Head of caudate nucleus (tissue), 42 donors: ENCODE measurements at regions not wholly inside any gene's neighbourhood (a gene's known extent, or its start where the extent isn't known, plus 50 kb on each side); places are given as distances from the start of the nearest gene placed in this dataset.
"Not testable (repeated sequence)": the region's sequence is repeated elsewhere in the genome, so short reads cannot be mapped to it uniquely, and the experiment has no call there.

Experiments used
- DNase-seq, 42 donors: peaks; one replicate each; pipeline versions ENCODE4 v3.0.0 to v3.0.0-alpha.2; 2020 to 2021; ENCODE audit warnings: mixed read lengths in 7 of 42
- intact Hi-C: fragments of 100-400 bp; cut with DNase I; formaldehyde crosslinking; loops from one replicate; pipeline ENCODE4 v1.15.0; 2022

DNA sequence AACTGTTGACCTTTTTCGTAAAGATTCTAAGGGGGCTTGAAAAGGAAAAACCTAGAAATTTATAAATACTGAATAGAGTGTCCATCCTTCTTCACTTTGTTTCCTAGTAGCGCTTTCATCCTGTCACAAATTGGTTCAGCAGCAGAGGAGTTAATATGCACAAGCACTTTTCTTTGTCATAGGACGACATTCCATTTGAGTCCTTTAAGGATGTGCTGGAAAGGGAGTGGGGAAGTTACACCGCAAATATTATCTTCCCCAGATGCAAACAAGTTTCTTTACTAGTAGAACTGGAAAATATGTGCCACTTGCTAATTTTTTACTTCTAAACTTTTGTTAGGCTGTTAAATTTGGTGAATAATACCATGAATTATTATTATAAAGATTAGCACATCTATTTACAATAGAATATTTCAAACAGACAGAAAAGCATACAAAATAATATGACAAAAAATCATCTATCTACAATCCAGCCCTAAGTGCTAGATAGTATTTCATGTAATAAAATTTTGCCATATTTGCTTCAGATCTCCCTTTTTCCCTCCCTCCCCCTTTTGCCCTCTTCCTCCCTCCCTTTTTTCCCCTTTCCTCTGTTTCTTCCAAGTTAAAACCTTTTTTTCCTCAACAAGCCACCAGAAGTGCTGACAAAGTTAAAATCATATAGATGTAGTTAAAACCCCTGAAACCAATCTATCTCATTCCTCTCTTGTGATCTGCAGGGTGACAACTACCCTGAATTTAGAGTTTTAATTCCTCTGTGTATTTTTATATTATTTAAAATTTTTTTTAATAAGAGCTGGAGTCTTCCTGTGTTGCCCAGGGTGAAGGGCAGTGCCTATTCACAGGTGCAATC, 50.5 kb upstream of the MAP4K3 start:
- no peak for DNase-seq
- intact Hi-C loops: no loop called here

DNA sequence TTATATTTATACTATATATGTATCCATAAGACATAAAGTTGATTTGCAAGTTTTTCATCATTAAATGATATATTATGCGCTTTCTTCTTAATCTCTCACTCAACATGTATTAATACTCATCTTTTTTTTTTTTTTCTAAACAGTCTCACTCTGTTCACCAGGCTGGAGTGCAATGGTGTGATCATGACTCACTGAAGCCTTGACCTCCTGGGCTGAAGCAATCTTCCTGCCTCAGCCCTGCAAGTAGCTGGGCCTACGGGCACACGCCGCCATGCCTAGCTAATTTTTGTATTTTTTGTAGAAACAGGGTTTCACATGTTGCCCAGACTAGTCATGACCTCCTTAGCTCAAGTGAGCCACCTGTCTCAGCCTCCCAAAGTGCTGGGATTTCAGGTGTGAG, 51.4 kb upstream of the MAP4K3 start:
- intact Hi-C loops: no loop called here
- peak in 1 of 42 donors; percentile 23 for DNase-seq

DNA sequence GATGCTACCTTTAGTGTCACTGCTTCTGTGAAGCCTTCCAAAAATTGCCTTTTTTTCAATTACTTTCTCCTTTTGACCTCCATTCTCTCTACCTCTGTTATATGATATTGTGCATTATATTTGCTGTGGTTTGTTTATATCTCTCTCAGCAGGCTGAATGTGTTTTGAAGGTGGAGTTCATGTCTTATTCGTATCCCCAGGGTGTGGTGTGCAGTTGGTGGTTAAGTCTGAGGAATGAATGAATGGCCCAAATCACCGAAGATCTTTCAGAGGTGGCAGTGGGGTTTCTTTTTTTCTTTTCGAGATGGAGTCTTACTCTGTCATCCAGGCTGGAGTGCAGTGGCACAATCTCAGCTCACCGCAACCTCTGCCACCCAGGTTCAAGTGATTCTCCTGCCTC, 53.5 kb upstream of the MAP4K3 start:
- DNase-seq: no peak
- intact Hi-C loops: no loop called here

DNA sequence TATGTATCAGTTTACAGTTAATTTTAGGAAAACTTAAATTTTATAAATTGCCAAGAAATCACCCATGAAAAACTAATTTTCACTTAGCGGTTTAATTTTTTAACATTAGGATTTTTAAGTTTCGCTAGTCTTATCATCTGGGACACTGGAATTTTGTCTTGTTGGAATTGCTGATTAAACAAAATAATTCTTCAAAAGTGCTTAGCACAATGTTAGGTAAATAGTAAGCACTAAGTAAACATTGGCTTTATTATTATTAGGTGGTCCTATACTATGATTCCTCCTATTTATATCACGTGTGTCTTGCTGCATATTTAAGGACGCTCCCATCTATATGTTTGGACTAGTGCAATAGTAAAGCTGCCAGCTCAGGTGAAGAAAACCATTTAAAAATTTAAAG, 54.6 kb upstream of the MAP4K3 start:
- DNase-seq: no peak
- intact Hi-C loops: no loop called here

DNA sequence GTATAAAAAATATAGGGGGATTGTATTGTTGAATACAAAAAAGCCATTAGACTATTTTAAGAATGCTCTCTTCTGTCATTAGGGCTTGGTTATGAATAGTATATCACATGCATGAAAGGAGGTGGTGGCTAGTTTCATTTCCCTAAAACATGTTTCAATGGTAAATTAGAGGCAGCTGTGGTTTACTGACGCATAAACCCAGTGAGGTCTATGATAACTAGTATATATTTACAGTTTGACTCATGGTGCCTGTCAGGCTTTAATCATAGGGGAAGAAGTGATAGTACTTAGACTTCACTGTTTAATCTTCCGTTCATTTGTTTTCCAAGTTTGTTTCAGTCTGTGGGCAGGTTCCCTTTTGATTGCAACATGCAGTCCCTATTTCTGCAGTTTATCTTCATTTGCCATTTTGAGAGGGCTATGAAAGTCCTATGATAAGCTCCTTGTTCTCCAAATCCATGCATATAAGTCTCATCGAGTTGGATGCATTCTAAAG, 55.1 kb upstream of the MAP4K3 start:
- DNase-seq: no peak
- intact Hi-C loops: no loop called here

DNA sequence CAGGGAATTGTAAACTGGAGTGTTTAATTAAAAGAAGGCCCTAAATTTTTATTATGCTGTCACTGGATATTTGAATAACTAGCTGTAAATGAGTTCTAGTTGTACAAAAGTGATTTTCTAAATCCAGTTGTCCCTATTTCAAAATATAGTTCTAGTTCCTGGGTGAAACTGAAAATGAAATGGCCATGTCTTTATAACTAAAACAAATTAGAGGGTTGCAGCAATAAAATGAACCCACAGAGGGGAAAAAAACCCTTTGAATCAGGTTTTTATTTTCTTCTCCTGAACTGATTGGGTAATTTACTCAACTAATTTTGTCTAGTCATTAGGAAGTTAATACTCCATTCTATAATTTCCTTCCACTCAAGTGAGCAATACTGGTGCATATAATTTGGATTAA, 55.6 kb upstream of the MAP4K3 start:
- DNase-seq: no peak
- intact Hi-C loops: no loop called here

DNA sequence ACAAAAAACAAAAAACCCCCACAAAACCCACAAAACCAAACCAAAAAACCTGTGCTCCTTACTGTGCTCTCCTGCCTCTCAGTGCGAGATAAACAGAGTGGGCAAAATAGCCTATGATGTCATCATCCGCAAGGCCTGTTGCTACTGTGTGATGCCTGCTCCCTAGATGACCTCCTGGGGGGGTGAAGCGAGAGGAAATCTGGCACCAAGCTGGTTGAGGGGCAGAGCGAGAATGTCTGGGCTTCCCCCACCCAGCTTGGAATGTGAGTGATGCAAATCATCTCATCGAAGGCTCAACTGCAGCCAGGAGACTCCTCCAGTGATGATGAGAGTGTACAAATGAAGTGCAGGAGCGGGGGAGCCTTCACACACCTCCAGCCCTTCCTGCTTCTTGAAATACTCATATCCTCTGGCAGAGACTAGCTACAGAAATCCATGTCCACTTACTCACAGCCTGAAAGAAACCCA, 57.7 kb upstream of the MAP4K3 start:
- intact Hi-C loops: no loop called here
- no peak for DNase-seq

DNA sequence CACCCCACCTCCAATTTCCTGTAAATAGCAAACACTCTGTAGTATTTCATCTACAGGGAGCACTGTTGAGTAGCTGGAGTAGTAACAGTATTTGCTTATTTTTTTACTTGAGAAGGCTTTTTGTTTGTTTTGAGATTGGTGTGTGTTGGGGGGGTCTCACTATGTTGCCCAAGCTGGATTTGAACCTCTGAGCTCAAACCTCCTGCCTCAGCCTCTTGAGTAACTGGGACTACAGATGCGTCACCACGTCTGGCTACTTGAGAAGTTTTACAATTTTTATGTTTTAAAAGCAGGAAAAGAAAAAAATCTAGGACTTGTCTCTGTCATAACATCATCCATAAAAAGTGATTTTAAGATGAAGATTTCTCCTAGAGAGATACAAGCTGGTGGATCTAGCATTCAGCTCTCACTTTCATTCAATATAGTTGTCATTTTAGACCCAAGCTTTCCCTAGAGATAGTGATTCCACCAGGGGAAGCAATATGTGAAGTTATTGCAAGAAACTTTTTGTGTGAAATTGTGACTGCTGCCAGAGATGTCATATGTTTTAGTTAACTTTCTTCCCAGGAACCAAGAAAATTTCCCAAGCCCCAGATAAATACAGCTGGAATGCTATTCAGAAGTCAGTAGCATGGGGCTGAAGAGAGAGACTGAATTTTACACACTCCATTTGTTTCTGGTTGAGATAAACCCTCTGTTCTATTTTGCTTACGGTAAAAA, 60.2 kb upstream of the MAP4K3 start:
- intact Hi-C loops: no loop called here
- DNase-seq: no peak

DNA sequence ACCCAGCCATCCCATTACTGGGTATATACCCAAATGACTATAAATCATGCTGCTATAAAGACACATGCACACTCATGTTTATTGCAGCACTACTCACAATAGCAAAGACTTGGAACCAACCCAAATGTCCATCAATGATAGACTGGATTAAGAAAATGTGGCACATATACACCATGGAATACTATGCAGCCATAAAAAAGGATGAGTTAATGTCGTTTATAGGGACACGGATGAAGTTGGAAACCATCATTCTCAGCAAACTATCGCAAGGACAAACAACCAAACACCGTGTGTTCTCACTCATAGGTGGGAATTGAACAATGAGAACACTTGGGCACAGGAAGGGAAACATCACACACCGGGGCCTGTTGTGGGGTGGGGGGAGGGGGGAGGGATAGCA, 61.1 kb upstream of the MAP4K3 start:
- intact Hi-C loops, DNase-seq: not testable (repeated sequence)

DNA sequence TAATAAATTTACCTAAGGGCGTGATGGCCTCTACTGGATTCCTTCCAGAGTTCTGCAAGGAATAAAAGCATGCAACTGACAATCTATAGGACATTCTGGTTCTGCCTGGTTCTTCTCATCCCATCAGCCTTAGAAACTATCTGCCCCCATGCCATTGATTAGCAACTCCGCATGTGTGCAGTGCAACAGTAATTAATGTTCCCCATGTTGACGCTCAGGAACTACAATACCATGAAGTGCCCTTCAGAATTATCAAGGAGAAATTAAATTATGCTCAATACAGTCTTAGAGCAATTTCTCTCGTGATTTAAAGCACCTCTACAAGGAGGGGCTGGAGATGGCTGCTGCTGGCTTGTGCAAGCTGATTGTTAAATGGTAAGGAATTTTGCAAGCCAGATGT, 61.7 kb upstream of the MAP4K3 start:
- DNase-seq: no peak
- intact Hi-C loops: no loop called here

DNA sequence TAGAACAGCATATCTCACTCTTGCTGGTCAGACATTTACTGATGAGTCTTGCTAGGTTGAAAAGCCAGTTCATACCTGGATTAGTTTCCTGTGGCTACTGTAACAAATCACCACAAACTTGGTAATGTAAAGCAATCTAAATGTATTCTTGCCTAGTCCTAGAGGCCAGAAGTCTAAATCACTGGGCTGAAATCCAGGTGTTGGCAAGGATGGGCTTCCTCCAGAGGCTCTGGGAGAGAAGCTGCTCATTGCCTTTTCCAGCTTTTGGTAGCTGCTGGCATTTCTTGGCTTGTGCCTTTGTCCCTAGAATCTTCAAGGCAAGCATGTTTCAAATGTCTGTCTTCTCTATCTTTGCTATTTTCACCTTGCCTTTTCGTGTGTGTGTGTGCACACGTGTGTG, 62.3 kb upstream of the MAP4K3 start:
- intact Hi-C loops: no loop called here
- no peak for DNase-seq

DNA sequence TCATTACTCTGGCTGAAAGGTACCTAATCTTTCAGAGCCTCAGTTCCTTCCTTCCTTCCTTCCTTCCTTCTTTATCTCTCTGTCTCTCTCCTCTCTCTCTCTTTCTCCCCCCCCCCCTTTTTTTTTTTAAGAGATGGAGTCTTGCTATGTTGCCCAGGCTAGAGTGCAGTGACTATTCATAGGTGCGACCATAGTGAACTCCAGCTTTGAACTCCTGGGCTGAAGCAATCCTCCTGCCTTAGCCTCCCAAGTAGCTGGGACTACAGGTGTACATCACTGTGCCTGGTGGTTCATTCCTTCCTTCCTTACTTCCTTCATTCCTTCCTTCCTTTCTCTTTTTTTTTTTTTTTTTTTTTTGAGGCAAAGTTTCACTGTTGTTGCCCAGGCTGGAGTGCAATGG, 64.3 kb upstream of the MAP4K3 start:
- no peak for DNase-seq
- intact Hi-C loops: no loop called here

DNA sequence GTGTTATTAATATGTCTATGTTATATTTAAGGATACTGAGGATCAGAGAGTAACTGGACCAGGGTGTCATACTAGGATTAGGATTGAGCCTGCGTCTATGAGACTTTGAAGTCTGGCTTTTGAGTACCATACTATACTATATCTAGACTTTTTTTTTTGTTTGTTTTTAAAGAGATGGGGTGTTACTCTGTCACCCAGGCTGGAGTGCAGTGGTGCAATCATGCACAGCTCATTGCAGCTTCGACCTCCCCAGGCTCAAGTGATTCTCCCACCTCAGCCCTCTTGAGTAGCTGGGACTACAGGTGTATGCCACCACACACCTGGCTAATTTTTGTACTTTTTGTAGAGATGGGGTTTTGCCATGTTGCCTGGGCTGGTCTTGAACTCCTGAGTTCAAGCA, 66.2 kb upstream of the MAP4K3 start:
- intact Hi-C loops: no loop called here
- no peak for DNase-seq

DNA sequence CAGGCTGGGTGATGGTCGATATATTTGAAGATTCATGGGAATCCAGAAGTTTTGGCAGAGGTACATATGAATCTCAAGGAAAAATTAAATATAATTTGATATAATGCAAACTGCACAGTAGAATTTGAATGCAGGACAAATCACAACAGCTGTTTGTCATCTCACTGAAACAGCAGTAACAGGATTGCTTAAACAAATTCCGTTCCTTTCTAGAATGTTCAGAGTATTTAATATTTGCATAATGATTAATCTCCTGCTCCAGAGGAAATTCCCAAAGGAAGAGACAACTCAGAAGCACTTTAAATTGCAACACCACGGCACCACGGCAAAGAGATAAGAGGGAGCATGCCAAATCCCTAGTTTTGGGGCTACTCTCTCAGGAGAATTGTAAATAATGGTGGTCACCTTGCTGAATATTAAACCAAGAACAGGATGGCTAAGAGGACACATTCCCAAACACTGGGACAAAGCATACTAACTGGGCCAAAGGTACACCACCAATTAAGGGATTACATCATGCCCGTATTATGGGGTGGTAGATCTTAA, 67.8 kb upstream of the MAP4K3 start:
- intact Hi-C loops: no loop called here
- no peak for DNase-seq

DNA sequence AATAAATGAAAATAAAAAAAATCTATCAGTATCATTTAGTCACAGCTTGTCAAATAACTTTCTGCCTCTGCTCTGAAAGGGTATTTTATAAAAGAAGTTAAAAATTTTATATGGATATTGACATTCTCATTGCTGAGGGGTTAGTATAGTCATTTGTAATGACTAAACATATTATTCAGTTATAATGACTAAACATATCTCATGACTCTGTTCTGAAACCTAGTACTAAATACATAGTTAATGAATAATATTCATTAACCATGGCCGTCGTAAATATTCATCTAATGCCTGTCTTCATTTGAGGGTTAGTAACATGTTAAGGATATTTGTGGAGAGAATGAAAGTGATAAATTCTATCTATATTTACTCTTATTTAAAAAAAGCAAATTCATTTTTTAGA, 69.1 kb upstream of the MAP4K3 start:
- intact Hi-C loops: no loop called here
- no peak for DNase-seq

DNA sequence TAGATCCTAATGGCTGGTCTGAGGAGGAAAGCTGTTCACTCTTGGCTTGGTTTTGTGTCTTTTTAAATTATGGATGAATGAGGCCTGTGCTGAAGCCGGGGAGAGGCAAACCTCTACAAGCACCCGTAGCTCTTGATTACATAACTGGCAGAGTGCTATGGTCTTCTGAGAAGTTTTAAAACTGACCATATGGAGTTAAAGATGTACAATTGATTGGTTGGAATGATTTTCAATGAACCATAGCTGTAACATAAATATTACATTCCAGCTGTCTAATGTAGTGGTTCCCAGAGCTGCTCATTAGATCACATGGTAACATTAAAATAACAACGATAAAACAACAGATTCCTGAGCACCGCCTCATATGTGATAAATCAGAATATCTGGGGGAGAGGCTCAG, 71.1 kb upstream of the MAP4K3 start:
- intact Hi-C loops: no loop called here
- no peak for DNase-seq

DNA sequence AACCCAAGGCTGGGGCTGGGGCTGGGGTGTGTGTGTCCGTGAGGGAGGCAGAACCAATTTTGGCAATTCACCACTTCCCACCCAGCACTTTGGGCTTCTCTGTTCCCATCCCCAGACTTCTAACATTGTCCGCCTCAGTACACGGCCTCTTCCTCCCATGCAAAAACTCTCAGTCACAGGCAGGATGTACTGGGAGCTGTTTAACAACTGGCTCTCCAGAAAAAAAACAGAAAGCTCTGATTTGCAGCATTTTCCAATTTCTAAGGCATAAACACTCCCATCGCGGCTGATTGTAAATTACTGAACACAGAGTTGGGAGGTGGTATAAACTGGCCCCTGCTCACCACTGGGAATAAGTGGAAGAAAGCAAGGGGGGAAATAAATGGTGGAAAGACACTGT, 73.1 kb upstream of the MAP4K3 start:
- intact Hi-C loops: loop anchor here (10.0 kb wide), 1 partner anchor 215 kb away; no protein-coding TSS in a partner anchor
- DNase-seq: no peak

DNA sequence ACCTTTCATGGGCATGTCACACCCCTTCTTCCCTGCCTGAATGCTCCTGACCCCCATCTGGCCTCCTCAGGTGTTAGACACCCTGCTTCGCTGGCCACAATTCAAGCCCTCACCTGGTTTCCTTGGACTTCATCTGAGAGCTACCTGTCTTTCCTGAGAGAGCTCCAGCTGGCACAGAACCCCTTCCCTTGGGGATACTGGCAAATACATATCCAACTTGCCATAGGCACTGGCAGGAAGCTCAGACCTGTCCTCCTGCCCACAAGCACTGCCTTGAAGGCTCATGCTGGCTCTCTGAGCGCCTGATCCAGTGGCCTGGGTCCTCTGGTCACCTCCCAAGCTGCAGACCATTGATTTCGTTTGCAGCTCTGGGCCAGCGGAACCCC, 74.1 kb upstream of the MAP4K3 start:
- intact Hi-C loops: loop anchor here (10.0 kb wide), 1 partner anchor 214 kb away; no protein-coding TSS in a partner anchor
- DNase-seq: no peak

DNA sequence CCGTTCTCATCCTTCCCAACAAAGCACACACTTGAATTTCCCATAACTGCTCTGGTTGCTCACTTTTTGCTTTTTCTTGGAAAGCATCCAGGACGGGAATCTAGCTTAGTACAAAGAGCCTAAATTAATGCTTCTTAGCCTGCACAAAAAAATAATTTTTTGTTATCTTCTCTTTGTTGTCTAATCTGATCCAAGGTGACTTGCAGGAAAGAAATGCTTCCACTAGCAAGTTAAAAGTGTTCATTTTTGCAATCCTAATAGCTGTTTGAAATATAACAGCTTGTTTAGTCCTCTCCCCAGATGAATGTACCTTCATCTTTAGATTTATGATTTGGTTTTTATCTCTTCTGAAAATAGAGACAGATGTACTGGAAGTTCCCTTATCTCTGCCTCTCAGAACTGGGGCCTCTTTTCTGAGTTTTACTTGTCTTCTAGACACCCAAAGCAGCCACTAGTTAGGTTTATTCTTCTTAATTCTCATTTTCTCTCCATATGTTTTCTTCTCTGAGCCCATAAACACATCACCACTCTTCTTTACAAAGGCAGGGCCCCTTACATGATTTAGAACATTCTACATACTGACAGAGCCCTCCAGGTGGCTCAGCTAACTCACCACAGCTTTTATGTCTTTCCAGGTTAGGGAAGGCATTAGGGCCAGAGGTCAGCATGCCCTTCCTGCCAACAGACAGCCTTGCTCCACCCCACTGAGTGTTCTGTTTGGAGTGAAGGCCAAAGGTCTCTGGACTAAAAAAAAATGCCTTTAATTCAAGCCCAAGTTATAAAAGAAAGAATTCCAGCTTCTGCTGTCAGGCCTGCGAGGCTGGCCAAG, 74.7 kb upstream of the MAP4K3 start:
- intact Hi-C loops: loop anchor here (10.0 kb wide), 1 partner anchor 213 kb away; no protein-coding TSS in a partner anchor
- no peak for DNase-seq
